ENCODE measurements at regions not wholly inside any gene's neighbourhood (a gene's known extent, or its start where the extent isn't known, plus 50 kb on each side); places are given as distances from the start of the nearest gene placed in this dataset.

DNA sequence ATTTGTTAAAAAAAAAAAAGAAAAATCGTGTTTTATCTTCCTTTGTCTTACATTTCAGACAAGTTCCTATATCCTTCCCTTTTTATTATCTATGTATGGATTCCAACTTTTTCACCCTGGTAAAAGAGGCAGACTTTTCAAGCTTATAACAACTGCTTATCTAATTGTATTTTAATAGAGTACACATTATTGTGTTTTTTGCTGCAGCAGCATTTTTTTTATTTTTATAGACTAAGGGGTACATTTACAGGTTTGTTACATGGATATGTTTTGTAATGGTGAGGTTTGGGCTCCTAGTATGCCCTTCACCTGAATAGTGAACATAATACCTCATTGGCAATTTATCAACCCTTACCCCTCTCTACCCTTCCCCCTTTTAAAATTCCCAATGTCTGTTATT is 195.0 kb upstream of the RGMB start (continued):
- TF ChIP-seq, protein P1, sequence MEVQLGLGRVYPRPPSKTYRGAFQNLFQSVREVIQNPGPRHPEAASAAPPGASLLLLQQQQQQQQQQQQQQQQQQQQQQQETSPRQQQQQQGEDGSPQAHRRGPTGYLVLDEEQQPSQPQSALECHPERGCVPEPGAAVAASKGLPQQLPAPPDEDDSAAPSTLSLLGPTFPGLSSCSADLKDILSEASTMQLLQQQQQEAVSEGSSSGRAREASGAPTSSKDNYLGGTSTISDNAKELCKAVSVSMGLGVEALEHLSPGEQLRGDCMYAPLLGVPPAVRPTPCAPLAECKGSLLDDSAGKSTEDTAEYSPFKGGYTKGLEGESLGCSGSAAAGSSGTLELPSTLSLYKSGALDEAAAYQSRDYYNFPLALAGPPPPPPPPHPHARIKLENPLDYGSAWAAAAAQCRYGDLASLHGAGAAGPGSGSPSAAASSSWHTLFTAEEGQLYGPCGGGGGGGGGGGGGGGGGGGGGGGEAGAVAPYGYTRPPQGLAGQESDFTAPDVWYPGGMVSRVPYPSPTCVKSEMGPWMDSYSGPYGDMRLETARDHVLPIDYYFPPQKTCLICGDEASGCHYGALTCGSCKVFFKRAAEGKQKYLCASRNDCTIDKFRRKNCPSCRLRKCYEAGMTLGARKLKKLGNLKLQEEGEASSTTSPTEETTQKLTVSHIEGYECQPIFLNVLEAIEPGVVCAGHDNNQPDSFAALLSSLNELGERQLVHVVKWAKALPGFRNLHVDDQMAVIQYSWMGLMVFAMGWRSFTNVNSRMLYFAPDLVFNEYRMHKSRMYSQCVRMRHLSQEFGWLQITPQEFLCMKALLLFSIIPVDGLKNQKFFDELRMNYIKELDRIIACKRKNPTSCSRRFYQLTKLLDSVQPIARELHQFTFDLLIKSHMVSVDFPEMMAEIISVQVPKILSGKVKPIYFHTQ (CRISPR knock-in tag; IDR thresholded peaks at IDR 0.05), result no peak
- TF ChIP-seq ZNF416 (CRISPR knock-in tag; IDR thresholded peaks at IDR 0.05) (no peak), KAT7 (CRISPR knock-in tag; IDR thresholded peaks at IDR 0.05; ENCODE audit: borderline replicate concordance) (no peak), EMX1 (CRISPR knock-in tag; IDR thresholded peaks at IDR 0.05) (no peak), ZNF121 (CRISPR knock-in tag; IDR thresholded peaks at IDR 0.05) (no peak), ZNF317 (CRISPR knock-in tag; IDR thresholded peaks at IDR 0.05; ENCODE audit: borderline replicate concordance, low read depth) (no peak), FOXK1 (CRISPR knock-in tag; IDR thresholded peaks at IDR 0.05) (no peak)
- TF ChIP-seq, protein P2, sequence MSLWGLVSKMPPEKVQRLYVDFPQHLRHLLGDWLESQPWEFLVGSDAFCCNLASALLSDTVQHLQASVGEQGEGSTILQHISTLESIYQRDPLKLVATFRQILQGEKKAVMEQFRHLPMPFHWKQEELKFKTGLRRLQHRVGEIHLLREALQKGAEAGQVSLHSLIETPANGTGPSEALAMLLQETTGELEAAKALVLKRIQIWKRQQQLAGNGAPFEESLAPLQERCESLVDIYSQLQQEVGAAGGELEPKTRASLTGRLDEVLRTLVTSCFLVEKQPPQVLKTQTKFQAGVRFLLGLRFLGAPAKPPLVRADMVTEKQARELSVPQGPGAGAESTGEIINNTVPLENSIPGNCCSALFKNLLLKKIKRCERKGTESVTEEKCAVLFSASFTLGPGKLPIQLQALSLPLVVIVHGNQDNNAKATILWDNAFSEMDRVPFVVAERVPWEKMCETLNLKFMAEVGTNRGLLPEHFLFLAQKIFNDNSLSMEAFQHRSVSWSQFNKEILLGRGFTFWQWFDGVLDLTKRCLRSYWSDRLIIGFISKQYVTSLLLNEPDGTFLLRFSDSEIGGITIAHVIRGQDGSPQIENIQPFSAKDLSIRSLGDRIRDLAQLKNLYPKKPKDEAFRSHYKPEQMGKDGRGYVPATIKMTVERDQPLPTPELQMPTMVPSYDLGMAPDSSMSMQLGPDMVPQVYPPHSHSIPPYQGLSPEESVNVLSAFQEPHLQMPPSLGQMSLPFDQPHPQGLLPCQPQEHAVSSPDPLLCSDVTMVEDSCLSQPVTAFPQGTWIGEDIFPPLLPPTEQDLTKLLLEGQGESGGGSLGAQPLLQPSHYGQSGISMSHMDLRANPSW (CRISPR knock-in tag; conservative IDR thresholded peaks at IDR 0.05; ENCODE audit: low read depth), result no peak
- TF ChIP-seq, protein P3, sequence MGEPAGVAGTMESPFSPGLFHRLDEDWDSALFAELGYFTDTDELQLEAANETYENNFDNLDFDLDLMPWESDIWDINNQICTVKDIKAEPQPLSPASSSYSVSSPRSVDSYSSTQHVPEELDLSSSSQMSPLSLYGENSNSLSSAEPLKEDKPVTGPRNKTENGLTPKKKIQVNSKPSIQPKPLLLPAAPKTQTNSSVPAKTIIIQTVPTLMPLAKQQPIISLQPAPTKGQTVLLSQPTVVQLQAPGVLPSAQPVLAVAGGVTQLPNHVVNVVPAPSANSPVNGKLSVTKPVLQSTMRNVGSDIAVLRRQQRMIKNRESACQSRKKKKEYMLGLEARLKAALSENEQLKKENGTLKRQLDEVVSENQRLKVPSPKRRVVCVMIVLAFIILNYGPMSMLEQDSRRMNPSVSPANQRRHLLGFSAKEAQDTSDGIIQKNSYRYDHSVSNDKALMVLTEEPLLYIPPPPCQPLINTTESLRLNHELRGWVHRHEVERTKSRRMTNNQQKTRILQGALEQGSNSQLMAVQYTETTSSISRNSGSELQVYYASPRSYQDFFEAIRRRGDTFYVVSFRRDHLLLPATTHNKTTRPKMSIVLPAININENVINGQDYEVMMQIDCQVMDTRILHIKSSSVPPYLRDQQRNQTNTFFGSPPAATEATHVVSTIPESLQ (CRISPR knock-in tag; IDR thresholded peaks at IDR 0.05), result no peak

DNA sequence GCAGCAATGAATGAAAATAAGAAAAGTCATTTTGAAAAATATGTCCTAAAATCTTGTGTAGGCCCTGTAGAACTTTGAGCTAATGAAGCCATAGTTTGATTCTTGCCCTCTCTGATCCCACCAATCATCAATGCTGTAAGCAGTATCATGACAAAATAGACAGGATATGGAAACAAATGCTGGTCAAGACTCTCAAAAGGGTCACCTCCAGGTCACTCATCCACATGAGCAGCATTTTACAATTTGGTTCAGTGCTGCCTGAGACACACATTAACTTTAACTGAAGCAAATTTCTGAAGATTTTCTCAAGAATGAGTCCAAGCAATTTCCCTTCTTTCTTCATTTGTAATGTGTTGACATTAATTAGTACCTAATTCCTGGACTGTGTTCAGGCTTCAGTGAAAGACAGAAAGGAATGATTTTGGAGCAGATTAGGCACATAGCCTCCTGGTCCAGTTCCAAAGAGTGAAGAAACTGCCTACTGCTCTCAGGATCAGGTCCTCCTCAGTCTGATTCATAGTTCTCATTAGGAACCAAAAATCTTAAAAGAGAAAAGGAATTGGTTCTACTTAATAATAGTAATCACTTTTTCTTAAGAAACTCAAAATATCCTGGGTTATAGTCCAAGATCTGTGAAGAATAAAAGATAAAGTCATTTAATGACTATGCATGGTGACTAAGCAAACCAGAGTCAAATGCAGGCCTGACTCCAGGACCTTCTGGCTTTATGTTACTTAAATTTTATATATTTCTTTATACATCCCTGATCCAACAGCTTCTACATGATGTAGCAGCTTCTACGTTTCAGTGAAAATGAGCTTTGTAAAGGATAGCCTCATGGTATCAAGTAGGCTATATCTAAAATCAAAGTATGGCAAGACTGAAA is 192.1 kb upstream of the RGMB start:
- CTCF ChIA-PET, result no interaction called here
- TF ChIP-seq, protein P4, sequence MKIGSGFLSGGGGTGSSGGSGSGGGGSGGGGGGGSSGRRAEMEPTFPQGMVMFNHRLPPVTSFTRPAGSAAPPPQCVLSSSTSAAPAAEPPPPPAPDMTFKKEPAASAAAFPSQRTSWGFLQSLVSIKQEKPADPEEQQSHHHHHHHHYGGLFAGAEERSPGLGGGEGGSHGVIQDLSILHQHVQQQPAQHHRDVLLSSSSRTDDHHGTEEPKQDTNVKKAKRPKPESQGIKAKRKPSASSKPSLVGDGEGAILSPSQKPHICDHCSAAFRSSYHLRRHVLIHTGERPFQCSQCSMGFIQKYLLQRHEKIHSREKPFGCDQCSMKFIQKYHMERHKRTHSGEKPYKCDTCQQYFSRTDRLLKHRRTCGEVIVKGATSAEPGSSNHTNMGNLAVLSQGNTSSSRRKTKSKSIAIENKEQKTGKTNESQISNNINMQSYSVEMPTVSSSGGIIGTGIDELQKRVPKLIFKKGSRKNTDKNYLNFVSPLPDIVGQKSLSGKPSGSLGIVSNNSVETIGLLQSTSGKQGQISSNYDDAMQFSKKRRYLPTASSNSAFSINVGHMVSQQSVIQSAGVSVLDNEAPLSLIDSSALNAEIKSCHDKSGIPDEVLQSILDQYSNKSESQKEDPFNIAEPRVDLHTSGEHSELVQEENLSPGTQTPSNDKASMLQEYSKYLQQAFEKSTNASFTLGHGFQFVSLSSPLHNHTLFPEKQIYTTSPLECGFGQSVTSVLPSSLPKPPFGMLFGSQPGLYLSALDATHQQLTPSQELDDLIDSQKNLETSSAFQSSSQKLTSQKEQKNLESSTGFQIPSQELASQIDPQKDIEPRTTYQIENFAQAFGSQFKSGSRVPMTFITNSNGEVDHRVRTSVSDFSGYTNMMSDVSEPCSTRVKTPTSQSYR (CRISPR knock-in tag; IDR thresholded peaks at IDR 0.05), result no peak
- TF ChIP-seq TEAD4 (CRISPR knock-in tag; IDR thresholded peaks at IDR 0.05) (no peak), JUN (CRISPR knock-in tag; IDR thresholded peaks at IDR 0.05) (no peak), FOXK1 (CRISPR knock-in tag; IDR thresholded peaks at IDR 0.05) (no peak), FOXJ3 (CRISPR knock-in tag; IDR thresholded peaks at IDR 0.05; ENCODE audit: borderline replicate concordance) (no peak), JAZF1 (CRISPR knock-in tag; IDR thresholded peaks at IDR 0.05) (no peak), RORB (CRISPR knock-in tag; IDR thresholded peaks at IDR 0.05) (no peak), ZNF416 (CRISPR knock-in tag; IDR thresholded peaks at IDR 0.05) (no peak)
- TF ChIP-seq, protein P5, sequence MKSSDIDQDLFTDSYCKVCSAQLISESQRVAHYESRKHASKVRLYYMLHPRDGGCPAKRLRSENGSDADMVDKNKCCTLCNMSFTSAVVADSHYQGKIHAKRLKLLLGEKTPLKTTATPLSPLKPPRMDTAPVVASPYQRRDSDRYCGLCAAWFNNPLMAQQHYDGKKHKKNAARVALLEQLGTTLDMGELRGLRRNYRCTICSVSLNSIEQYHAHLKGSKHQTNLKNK (CRISPR knock-in tag; IDR thresholded peaks at IDR 0.05), result no peak
- TF ChIP-seq, protein P6, sequence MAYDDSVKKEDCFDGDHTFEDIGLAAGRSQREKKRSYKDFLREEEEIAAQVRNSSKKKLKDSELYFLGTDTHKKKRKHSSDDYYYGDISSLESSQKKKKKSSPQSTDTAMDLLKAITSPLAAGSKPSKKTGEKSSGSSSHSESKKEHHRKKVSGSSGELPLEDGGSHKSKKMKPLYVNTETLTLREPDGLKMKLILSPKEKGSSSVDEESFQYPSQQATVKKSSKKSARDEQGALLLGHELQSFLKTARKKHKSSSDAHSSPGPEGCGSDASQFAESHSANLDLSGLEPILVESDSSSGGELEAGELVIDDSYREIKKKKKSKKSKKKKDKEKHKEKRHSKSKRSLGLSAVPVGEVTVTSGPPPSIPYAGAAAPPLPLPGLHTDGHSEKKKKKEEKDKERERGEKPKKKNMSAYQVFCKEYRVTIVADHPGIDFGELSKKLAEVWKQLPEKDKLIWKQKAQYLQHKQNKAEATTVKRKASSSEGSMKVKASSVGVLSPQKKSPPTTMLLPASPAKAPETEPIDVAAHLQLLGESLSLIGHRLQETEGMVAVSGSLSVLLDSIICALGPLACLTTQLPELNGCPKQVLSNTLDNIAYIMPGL (CRISPR knock-in tag; IDR thresholded peaks at IDR 0.05), result no peak
- Mint-ChIP-seq H3K27me3 (ENCODE audit: low read depth) (no peaks in the 10 kb centered on the region), H3K27ac (no peak overlapping the region), H3K9me3 (no peaks in the 10 kb centered on the region; the same call in 1 of the 2 replicates), H3K4me1 (peaks cover 5% of the 10 kb centered on the region; the same call in 1 of the 2 replicates), H3K36me3 (no peaks in the 10 kb centered on the region), H3K4me3 (no peak overlapping the region)
- DNase-seq (ENCODE audit: low spot score) (no peak), ATAC-seq (no peak)
- POLR2A ChIA-PET, result no interaction called here

All from WTC11 (cell line).